ENCODE measurements at regions not wholly inside any gene's neighbourhood (a gene's known extent, or its start where the extent isn't known, plus 50 kb on each side); places are given as distances from the start of the nearest gene placed in this dataset.

DNA sequence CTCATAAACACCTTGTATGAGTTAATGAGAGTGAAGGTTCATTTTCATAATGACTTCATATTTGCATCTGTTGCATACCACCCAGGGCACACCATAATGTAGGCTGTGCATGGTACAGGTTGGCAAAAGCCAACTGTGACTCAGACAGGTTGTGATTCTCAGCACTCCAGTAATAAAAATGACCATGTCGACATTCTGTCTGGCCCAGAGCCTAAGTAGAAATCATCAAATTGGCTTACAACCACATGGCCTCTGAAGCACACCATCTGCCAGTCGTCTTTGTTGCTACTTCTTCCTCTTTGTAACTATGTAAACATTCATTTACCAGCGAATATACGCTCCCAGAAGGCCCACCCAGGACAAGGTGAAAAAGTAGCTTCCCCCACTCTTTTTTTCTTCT lies 459.5 kb downstream of the GASK1B start:
- H3K9ac ChIP-seq (ENCODE audit: low read length), result no peak overlapping the region
- no peak for TF ChIP-seq EZH2 (IDR thresholded peaks at IDR 0.05; ENCODE audit: borderline replicate concordance, insufficient read depth, low read depth, low read length, poor library complexity, severe bottlenecking)
- H3K27ac Mint-ChIP-seq, result no peak overlapping the region
- no peaks in the 10 kb centered on the region for H3K27me3 ChIP-seq (replicated peaks in 1 of 4; ENCODE audit: control extremely low read depth in 1 of 4, control insufficient read depth in 3 of 4, insufficient read depth in 4 of 4, low read length in 3 of 4)
- no peak overlapping the region for H3K4me3 ChIP-seq (ENCODE audit: control extremely low read depth in 1 of 5, extremely low read depth in 1 of 5, insufficient read depth in 1 of 5, low read depth in 2 of 5, low read length in 4 of 5)
- H3K36me3 ChIP-seq (replicated peaks in 1 of 2; ENCODE audit: control extremely low read depth in 1 of 2, control insufficient read depth in 1 of 2, extremely low read depth in 1 of 2, insufficient read depth in 2 of 2, low read length in 1 of 2), result no peaks in the 10 kb centered on the region
- H2AFZ ChIP-seq (ENCODE audit: insufficient read depth, low read depth, low read length, poor library complexity, severe bottlenecking), result no peak overlapping the region
- ATAC-seq (ENCODE audit: low read depth) (no peak), DNase-seq (no peak)
- H3K9me3 ChIP-seq (ENCODE audit: control extremely low read depth in 1 of 3, control insufficient read depth in 2 of 3, insufficient read depth in 1 of 3, low read length in 2 of 3), result no peaks in the 10 kb centered on the region
- H3K4me3 Mint-ChIP-seq, result no peak overlapping the region
- H4K20me1 ChIP-seq (ENCODE audit: control insufficient read depth, insufficient read depth, low read length, poor library complexity, severe bottlenecking), result no peaks in the 10 kb centered on the region
- intact Hi-C loops (cut with micrococcal nuclease), result no loop called here
- no peaks in the 10 kb centered on the region for H3K4me1 ChIP-seq (ENCODE audit: control insufficient read depth in 2 of 2, insufficient read depth in 2 of 2, low read length in 2 of 2)
- no peak overlapping the region for H3K27ac ChIP-seq (ENCODE audit: low read length in 2 of 2)
- H3K27me3 Mint-ChIP-seq, result no peaks in the 10 kb centered on the region
- H3K4me1 Mint-ChIP-seq, result no peaks in the 10 kb centered on the region
- 51% methylated on average over 2 of the region's 4 CpGs for WGBS (ENCODE audit: insufficient coverage)
- no peaks in the 10 kb centered on the region for H3K9me3 Mint-ChIP-seq (ENCODE audit: insufficient read depth)
- H3K79me2 ChIP-seq (ENCODE audit: control insufficient read depth, insufficient read depth, low read length), result no peaks in the 10 kb centered on the region
- H3K4me2 ChIP-seq (replicated peaks; ENCODE audit: low read depth, low read length, poor library complexity, severe bottlenecking), result no peak overlapping the region
- ChIA-PET CTCF (no interaction called here), POLR2A (no interaction called here)

DNA sequence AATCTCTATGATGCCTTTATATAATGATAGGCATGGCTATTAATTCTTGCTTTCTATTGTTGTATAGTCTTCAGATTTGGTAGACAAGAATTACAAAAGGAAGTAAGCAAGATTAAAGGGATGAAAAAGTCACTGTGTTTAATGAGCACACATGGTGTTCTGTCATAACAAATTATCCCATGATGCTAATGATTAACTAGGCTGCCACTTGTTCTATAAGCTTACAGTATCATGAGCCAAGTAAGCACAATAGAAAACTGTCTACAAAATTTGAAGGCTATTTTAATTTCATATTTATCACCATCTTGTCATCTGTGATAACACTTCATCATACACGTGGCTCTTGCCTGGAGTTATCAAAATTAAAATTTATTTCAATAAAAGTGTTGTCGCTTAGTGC lies 466.7 kb downstream of the GASK1B start:
- Histone ChIP-seq H3K9me3 (ENCODE audit: control extremely low read depth in 1 of 3, control insufficient read depth in 2 of 3, insufficient read depth in 1 of 3, low read length in 2 of 3) (peaks cover 0 to 3% (median 3%) of the 10 kb centered on the region in 3 donors), H2AFZ (ENCODE audit: insufficient read depth, low read depth, low read length, poor library complexity, severe bottlenecking) (no peak overlapping the region), H4K20me1 (ENCODE audit: control insufficient read depth, insufficient read depth, low read length, poor library complexity, severe bottlenecking) (no peaks in the 10 kb centered on the region), H3K79me2 (ENCODE audit: control insufficient read depth, insufficient read depth, low read length) (no peaks in the 10 kb centered on the region), H3K4me3 (ENCODE audit: control extremely low read depth in 1 of 5, extremely low read depth in 1 of 5, insufficient read depth in 1 of 5, low read depth in 2 of 5, low read length in 4 of 5) (no peak overlapping the region), H3K4me2 (replicated peaks; ENCODE audit: low read depth, low read length, poor library complexity, severe bottlenecking) (no peak overlapping the region), H3K9ac (ENCODE audit: low read length) (no peak overlapping the region), H3K4me1 (ENCODE audit: control insufficient read depth in 2 of 2, insufficient read depth in 2 of 2, low read length in 2 of 2) (no peaks in the 10 kb centered on the region), H3K36me3 (replicated peaks in 1 of 2; ENCODE audit: control extremely low read depth in 1 of 2, control insufficient read depth in 1 of 2, extremely low read depth in 1 of 2, insufficient read depth in 2 of 2, low read length in 1 of 2) (no peaks in the 10 kb centered on the region), H3K27ac (ENCODE audit: low read length in 2 of 2) (no peak overlapping the region), H3K27me3 (replicated peaks in 1 of 4; ENCODE audit: control extremely low read depth in 1 of 4, control insufficient read depth in 3 of 4, insufficient read depth in 4 of 4, low read length in 3 of 4) (no peaks in the 10 kb centered on the region)
- ATAC-seq (ENCODE audit: low read depth) (no peak), DNase-seq (no peak)
- intact Hi-C loops (cut with micrococcal nuclease), result no loop called here
- ChIA-PET CTCF (no interaction called here), POLR2A (no interaction called here)
- TF ChIP-seq EZH2 (IDR thresholded peaks at IDR 0.05; ENCODE audit: borderline replicate concordance, insufficient read depth, low read depth, low read length, poor library complexity, severe bottlenecking), result no peak
- TF ChIP-seq, protein P1, sequence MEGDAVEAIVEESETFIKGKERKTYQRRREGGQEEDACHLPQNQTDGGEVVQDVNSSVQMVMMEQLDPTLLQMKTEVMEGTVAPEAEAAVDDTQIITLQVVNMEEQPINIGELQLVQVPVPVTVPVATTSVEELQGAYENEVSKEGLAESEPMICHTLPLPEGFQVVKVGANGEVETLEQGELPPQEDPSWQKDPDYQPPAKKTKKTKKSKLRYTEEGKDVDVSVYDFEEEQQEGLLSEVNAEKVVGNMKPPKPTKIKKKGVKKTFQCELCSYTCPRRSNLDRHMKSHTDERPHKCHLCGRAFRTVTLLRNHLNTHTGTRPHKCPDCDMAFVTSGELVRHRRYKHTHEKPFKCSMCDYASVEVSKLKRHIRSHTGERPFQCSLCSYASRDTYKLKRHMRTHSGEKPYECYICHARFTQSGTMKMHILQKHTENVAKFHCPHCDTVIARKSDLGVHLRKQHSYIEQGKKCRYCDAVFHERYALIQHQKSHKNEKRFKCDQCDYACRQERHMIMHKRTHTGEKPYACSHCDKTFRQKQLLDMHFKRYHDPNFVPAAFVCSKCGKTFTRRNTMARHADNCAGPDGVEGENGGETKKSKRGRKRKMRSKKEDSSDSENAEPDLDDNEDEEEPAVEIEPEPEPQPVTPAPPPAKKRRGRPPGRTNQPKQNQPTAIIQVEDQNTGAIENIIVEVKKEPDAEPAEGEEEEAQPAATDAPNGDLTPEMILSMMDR (IDR thresholded peaks at IDR 0.05), result no peak
- Mint-ChIP-seq H3K27me3 (no peaks in the 10 kb centered on the region), H3K9me3 (ENCODE audit: insufficient read depth) (peaks cover 2% of the 10 kb centered on the region), H3K4me1 (no peaks in the 10 kb centered on the region), H3K4me3 (no peak overlapping the region), H3K27ac (no peak overlapping the region)
- WGBS (ENCODE audit: insufficient coverage), result no CpG with 5 or more reads among the region's 2 CpGs

All from B cell (primary cell).